Right lobe of liver (tissue), 4 donors: ENCODE measurements at regions not wholly inside any gene's neighbourhood (a gene's known extent, or its start where the extent isn't known, plus 50 kb on each side); places are given as distances from the start of the nearest gene placed in this dataset.

Experiments used
- CTCF ChIP-seq, 4 donors: fragments of 200-600 bp in 3 of 4; fragments of 450-650 bp in 1 of 4; IDR thresholded peaks; one replicate each; pipeline versions ENCODE4 v1.5.1 to v1.8.0; 2016 to 2022; ENCODE audit warnings: antibody characterized with exemption in 4 of 4, mild to moderate bottlenecking in 2 of 4
- POLR2A ChIP-seq: fragments of 450-650 bp; IDR thresholded peaks from one replicate; pipeline ENCODE4 v1.6.1; 2017; ENCODE audit warnings: antibody characterized with exemption, mild to moderate bottlenecking
- donor health status: DM: no; HTN: no; CAD: no.
- donor health status: DM: no; HTN: no; CAD: no.
- donor health status: DM: no; HTN: yes; CAD: no.

GRCh38 chr5:98621821-98622220 lies 151.6 kb upstream of the RGMB start:
- no peak for TF ChIP-seq POLR2A
- no peak for TF ChIP-seq CTCF (IDR thresholded peaks at IDR 0.05)
